HL-60 (cell line): ENCODE measurements at regions not wholly inside any gene's neighbourhood (a gene's known extent, or its start where the extent isn't known, plus 50 kb on each side); places are given as distances from the start of the nearest gene placed in this dataset.

Experiments used
- POLR2AphosphoS5 ChIP-seq: IDR thresholded peaks from 2 replicates; pipeline ENCODE4 v1.6.1; 2012; ENCODE audit warnings: low read depth
- SPI1 ChIP-seq: IDR thresholded peaks from 2 replicates; pipeline ENCODE4 v1.6.1; 2012; ENCODE audit warnings: low read depth, mild to moderate bottlenecking, borderline replicate concordance
- TF ChIP-seq, protein P1 (sequence below): IDR thresholded peaks from one replicate; pipeline ENCODE4 v1.5.1; 2011; ENCODE audit warnings: low read length, control low read depth, inconsistent platforms; ENCODE audit not compliant: insufficient read depth
- TF ChIP-seq, protein P2 (sequence below): IDR thresholded peaks from 2 replicates; pipeline ENCODE4 v1.6.1; 2012; ENCODE audit warnings: low read depth; ENCODE audit not compliant: insufficient replicate concordance

DNA sequence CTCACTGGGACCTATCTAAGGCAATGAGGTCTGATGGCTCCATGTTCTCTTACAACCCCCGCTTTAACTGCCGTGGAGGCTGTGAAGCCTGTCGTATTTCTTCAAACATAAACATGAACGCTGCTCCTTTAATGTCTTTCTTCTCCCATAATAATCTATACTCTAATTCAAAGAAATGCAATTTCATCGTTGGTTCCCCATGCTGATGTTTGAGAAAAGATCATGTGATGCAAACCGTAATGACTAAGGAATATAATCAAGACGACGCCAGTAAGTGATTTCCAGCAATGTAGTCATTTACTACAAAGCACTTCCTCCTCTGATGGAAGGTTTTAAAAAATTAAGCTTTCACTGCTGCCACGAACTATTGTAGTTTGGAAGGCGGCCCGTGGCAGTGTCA, 102.6 kb upstream of the NEBL start:
- TF ChIP-seq POLR2AphosphoS5, result no peak
- TF ChIP-seq, protein P1, sequence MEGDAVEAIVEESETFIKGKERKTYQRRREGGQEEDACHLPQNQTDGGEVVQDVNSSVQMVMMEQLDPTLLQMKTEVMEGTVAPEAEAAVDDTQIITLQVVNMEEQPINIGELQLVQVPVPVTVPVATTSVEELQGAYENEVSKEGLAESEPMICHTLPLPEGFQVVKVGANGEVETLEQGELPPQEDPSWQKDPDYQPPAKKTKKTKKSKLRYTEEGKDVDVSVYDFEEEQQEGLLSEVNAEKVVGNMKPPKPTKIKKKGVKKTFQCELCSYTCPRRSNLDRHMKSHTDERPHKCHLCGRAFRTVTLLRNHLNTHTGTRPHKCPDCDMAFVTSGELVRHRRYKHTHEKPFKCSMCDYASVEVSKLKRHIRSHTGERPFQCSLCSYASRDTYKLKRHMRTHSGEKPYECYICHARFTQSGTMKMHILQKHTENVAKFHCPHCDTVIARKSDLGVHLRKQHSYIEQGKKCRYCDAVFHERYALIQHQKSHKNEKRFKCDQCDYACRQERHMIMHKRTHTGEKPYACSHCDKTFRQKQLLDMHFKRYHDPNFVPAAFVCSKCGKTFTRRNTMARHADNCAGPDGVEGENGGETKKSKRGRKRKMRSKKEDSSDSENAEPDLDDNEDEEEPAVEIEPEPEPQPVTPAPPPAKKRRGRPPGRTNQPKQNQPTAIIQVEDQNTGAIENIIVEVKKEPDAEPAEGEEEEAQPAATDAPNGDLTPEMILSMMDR, result no peak
- TF ChIP-seq, protein P2, sequence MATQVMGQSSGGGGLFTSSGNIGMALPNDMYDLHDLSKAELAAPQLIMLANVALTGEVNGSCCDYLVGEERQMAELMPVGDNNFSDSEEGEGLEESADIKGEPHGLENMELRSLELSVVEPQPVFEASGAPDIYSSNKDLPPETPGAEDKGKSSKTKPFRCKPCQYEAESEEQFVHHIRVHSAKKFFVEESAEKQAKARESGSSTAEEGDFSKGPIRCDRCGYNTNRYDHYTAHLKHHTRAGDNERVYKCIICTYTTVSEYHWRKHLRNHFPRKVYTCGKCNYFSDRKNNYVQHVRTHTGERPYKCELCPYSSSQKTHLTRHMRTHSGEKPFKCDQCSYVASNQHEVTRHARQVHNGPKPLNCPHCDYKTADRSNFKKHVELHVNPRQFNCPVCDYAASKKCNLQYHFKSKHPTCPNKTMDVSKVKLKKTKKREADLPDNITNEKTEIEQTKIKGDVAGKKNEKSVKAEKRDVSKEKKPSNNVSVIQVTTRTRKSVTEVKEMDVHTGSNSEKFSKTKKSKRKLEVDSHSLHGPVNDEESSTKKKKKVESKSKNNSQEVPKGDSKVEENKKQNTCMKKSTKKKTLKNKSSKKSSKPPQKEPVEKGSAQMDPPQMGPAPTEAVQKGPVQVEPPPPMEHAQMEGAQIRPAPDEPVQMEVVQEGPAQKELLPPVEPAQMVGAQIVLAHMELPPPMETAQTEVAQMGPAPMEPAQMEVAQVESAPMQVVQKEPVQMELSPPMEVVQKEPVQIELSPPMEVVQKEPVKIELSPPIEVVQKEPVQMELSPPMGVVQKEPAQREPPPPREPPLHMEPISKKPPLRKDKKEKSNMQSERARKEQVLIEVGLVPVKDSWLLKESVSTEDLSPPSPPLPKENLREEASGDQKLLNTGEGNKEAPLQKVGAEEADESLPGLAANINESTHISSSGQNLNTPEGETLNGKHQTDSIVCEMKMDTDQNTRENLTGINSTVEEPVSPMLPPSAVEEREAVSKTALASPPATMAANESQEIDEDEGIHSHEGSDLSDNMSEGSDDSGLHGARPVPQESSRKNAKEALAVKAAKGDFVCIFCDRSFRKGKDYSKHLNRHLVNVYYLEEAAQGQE, result no peak
- TF ChIP-seq SPI1, result no peak
